ENCODE measurements at regions not wholly inside any gene's neighbourhood (a gene's known extent, or its start where the extent isn't known, plus 50 kb on each side); places are given as distances from the start of the nearest gene placed in this dataset.

DNA sequence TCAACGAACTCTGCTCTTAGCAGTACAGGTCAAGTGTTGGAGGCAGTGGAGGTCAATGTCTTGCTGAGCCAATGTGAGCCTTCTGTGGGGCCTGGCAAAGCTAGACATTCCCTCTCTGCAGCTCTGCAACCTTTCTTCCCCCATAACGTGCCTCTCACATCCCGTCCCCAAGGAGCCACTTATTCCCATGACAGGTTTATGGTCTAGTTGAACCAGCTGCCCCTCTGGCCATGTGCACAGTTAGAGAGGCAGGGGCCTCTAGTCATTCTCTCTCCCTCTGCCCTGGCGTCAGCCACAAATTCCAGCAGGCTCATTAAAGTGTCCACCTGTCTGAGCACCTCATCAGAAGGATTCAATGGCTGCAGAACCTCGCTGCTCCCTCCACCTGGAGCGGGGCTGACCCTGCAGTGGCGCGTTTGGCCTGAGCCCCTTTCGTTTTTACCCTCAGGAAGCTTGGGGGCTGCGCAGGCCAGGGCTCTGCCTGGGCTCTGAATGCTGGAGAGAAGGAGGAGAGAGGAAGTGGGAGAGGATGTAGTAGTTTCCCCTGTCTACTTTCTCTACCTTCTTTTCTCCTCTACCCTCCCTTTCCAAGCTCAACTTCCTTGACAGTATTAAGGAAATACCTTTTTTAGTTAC is 302.1 kb upstream of the B3GAT1 start:
- DNase-seq = no peak

- no peak for DNase-seq
Measured at GRCh38 chr11:134712228-134713145, 300.4 kb upstream of the B3GAT1 start.

GRCh38 chr11:134711588-134711987 is 299.5 kb upstream of the B3GAT1 start:
- DNase-seq = no peak

- DNase-seq = no peak
Measured at GRCh38 chr11:134710861-134711407, 298.9 kb upstream of the B3GAT1 start.

DNA sequence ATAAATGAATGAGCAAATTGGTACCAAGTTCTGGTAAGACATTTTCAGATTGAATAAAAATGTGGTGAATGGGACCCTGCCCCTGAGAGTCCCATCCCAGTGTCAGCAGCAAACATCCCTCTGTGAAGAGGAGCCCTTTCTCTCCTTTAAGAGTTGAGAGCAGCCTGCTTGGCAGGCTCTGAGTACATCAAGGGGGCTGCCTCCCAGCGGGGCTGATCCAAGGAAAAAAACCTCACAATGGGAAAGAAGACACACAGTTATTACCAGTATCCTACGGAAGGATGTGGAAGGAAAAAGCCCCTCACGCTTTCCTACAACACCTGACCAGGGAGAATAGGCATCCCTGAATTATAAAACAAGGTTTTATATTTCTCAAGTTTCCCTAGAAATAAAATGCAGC is 293.8 kb upstream of the B3GAT1 start:
- no peak for DNase-seq

- no peak for DNase-seq
Measured at GRCh38 chr11:134702827-134703226, 290.8 kb upstream of the B3GAT1 start.

- DNase-seq = no peak
Measured at GRCh38 chr11:134701564-134702165, 289.6 kb upstream of the B3GAT1 start.

- DNase-seq = no peak
Measured at GRCh38 chr11:134700101-134700640, 288.1 kb upstream of the B3GAT1 start.

DNA sequence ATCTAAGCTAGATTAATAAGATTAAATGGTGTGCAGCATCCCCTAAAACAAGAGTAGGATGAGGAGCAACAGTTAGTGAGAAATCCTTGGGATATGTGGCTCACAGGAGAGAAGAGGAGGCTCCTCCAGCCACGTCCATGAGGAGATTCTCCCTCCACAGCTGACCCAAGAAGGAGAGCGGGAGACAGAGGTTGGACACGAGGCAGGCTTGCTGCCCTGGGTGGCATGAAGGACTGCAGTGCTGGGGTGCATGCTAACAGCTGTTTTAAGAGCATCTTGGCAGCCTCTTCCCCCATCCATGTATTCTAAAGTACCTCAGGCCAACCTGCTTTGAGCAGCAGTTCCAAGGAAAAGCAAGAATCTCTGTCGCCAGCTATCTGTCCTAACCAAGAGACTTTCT is 284.4 kb upstream of the B3GAT1 start:
- DNase-seq = no peak

DNA sequence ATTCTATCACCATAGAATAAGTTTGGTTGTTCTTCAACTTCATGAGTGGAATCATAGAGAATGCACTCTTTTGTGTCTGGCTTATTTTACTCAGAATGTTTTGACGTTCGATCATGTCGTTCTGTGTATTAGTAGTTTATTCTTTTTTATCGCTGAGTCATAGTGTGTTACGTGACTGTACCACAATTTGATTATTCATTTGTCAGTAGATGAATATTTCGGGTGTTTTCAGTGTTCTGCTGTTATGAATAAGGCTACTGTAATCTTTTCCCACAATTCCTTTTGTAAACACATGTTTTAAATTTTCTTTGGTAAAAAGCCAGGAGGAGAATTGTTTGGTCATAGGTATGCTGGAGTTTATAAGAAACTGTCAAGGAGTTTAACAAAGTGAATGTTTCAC is 279.9 kb upstream of the B3GAT1 start:
- no peak for DNase-seq

- no peak for DNase-seq
Measured at GRCh38 chr11:134691295-134691873, 279.3 kb upstream of the B3GAT1 start.

DNA sequence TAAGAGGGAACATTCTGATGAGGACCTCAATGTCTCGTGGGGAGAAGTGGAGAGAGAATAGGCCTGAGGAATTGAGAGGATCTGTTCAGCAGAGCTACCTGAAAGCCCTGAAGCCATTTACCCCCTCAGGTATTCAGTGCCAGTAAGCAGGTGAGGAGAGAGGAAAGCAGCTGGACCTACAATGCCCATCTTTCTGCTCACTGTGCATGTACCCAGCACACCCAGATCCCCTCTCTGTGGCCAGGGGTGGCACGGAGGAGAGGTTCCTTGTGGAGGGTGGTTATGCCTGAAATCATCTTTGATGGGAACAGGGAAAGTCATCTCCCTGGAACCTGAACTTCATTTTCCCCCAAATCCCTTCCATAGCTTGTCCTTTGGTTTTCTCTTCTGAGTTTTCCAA is 277.8 kb upstream of the B3GAT1 start:
- DNase-seq = no peak

- DNase-seq = no peak
Measured at GRCh38 chr11:134687548-134687947, 275.5 kb upstream of the B3GAT1 start.

DNA sequence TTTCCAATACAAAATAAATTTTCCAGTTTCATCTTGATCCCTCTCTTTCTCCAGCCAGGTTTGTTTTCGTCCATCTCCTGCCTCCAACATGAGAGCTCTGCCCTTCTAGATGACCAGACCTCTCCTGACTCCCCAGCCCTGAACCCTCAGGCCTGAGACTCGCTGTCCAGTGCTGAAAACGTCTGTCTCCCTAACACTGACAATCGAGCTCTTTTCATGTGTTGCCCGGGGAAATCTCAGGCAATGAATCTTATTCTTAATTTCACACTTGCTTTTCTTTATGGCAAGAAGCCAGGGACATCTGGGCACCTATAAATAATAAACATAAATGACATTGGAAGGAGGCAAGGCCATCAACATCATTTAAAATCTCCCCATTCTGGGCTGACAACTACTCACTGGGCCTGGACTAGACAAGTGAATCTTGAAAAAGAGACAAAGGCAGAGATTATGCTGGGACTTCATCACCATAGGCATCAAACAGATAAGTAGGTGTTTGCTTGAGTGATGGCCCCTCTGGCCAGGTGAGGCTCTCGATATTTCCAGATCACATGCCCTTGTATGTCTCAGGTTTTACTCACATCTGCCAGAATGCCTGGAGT is 274.5 kb upstream of the B3GAT1 start:
- no peak for DNase-seq

DNA sequence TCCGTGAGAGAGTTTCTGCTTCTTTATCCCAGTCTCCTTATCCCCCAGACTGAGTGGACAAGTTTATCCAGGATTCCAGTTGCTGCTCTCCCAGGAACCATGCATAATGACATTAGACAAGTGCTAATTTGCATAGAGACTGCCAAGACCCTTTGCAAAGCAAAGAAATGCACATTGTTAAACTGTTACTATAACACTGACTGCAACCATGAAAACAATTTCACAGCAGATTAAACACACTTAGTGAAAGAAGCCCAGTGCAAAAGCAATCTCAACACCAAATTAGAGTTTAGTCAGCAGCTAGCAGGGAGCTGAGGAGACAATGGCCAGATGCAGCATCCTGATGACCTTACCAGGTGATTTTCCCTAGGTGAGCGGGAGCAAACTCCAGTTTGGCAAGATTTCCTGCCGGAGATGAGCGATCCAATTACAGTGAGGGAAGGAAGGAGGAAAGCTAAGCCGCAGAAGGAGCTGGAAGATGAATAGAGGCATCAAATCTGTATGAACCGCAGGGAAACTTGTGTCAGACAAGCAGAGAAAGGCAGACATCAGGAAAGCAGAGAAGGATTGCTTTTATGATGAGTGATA is 273.8 kb upstream of the B3GAT1 start:
- no peak for DNase-seq

DNA sequence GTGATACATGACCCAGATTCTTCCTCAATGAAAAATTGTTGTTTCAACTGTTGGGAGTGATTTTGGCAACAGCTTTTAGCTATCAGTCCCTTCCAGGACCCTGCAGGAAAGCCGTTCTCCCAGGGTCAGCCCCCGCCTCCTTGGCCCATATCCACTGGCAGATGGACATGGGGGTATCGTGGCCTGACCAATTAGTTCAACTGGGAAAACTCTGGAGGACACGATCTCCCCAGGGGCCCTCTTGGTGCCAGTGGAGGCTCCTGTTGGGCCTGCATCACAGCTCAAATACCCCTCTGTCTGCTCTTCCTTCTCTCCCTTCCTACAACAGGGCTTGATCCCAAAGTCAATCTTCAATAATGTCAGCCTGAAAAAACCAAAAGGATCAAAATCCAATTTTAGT is 272.5 kb upstream of the B3GAT1 start:
- no peak for DNase-seq

DNA sequence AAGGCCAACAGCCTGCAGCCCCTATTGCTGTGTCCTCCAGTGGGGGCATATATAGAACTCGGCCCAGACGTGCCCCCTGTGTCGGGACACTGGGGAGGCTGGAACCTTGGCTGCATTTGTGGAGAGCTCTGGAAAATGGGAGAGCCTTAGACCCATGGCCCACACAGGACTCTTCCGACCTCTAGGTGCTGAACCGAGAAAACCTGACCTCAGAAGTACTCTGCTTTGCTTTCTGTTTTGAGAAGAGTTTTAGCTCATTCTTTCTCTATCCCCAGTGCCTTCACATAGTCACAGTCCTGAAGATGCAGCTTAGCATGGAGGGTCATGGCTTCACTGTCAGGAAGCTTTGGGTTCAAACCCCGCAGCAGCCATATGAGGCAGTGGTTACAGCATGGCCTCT is 271.8 kb upstream of the B3GAT1 start:
- no peak for DNase-seq

DNA sequence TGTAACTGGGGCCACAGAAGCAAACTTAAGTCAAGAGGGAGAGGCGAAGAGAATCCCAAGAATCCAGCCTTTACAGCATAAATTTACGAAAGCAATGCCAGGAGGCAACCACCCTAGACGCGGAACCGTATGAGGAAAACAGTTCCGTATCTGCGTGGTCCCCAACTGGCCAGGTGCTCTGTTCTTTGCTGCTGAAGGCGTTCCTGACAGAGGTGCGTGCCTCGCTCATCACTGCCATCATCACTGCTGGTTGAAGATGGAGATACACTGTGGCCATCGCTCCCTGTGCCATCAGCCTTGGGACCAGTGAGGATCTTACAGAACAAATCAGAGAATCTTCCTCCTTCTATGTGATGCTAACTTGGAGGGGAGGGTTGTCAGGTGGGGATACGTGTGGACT is 270.5 kb upstream of the B3GAT1 start:
- no peak for DNase-seq

GRCh38 chr11:134679592-134679991 is 267.6 kb upstream of the B3GAT1 start:
- no peak for DNase-seq

- no peak for DNase-seq
Measured at GRCh38 chr11:134678744-134679143, 266.7 kb upstream of the B3GAT1 start.

DNA sequence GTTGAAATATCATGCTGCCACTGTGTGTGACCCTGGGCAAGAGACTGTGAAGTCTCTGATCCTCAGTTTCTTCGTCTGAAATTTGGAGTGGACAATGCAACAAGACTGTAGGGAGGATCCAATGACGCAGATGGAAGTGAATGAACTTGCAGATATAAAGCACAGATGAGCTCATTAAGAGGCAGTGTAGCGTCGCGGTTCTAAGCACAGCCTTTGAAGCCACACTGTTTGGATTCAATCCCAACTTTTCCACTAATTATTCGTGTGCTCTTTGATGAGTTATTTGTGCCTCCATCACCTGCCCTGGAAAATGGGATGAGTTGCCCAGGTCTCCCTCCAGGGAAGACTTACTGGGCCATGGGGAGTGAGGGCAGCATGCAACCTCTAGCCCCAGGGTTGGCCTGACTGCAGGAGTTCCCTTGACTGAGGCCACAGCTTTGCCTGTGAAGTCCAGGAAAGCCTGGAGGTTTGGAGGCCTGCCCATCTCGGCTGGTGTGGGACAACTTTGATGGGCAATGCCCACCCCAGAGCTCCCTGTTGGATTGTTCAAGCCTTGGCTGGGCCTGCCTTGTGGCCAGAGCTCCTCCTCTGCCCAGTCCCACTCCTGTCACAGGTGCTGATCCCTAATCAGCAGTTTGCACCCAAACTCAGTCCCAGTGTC is 266.0 kb upstream of the B3GAT1 start:
- no peak for DNase-seq

DNA sequence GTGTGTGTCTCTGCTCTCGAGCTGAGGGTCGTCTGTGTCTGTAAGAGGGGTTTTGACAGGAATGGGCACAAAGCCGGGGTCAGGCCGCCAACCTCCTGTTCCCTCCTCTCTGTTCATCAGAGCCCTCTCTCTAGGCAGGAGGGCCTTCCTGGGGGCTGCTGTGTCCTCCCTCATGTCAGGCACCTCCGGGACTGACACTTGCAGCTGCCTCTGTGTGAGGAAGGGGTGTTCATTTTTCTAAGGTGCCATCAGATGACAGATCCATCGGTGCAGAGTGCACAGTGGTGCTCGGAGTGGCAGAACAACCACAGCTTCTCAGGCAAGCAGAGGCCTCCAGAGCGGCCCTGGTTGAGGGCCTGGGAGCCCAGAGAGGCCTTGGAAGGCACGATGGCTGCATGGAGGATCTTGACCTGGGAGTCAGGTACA is 265.4 kb upstream of the B3GAT1 start:
- no peak for DNase-seq
